Astrocyte of the cerebellum (primary cell): ENCODE measurements at regions not wholly inside any gene's neighbourhood (a gene's known extent, or its start where the extent isn't known, plus 50 kb on each side); places are given as distances from the start of the nearest gene placed in this dataset.

Experiments
- DNase-seq: peaks from one replicate; pipeline ENCODE4 v3.0.0-alpha.2; 2011; ENCODE audit warnings: low read depth
- H3K4me3 ChIP-seq: 2 replicates; pipeline ENCODE4 v1.5.1; 2011; ENCODE audit warnings: mild to moderate bottlenecking, low read depth, low read length, moderate library complexity
- CTCF ChIP-seq: IDR thresholded peaks from 2 replicates; pipeline ENCODE4 v1.5.1; 2012; ENCODE audit warnings: low read length, low read depth, moderate library complexity, mild to moderate bottlenecking; ENCODE audit errors: missing control alignments
- in situ Hi-C: cut with HindIII; loops from 2 replicates; pipeline ENCODE4 v1.10.0; 2017; ENCODE audit warnings: low sequenced_read_pairs

GRCh38 chr7:53940483-53940882 lies 601.7 kb upstream of the VSTM2A start:
- H3K4me3 ChIP-seq: no peak overlapping the region
- TF ChIP-seq CTCF: no peak
- in situ Hi-C loops: no loop called here
- no peak for DNase-seq

- no peak for DNase-seq
- in situ Hi-C loops: no loop called here
- no peak for TF ChIP-seq CTCF
- H3K4me3 ChIP-seq: no peak overlapping the region
These were observed 594.4 kb upstream of the VSTM2A start for GRCh38 chr7:53947732-53948131.

GRCh38 chr7:53965716-53966115 lies 576.5 kb upstream of the VSTM2A start:
- no peak for DNase-seq
- in situ Hi-C loops: no loop called here
- no peak for TF ChIP-seq CTCF
- no peak overlapping the region for H3K4me3 ChIP-seq

DNA sequence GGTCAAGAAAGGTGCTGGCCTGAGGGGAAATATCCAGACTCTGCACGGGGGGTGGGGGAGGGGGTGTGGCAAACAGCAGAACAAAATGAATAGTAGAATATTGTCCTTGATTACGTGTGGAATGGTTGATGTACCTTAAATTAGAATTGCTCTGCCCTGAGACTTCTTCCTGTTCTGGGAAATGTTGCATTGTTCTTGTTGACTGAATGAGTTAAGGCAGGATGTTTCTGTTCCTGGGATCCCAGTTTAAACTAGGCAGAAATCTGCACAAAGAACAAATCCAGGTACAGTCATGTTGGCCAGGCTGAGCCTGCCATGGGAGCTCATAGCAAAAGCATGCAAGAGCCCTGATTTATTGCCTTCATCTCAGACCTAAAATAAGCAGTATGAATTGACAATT lies 558.7 kb upstream of the VSTM2A start:
- DNase-seq: no peak
- no peak overlapping the region for H3K4me3 ChIP-seq
- in situ Hi-C loops: no loop called here
- TF ChIP-seq CTCF: no peak

GRCh38 chr7:53984776-53985175 lies 557.4 kb upstream of the VSTM2A start:
- no peak for DNase-seq
- no peak for TF ChIP-seq CTCF
- no peak overlapping the region for H3K4me3 ChIP-seq
- in situ Hi-C loops: no loop called here

GRCh38 chr7:53988376-53988775 lies 553.8 kb upstream of the VSTM2A start:
- in situ Hi-C loops: no loop called here
- H3K4me3 ChIP-seq: no peak overlapping the region
- DNase-seq: no peak
- no peak for TF ChIP-seq CTCF

DNA sequence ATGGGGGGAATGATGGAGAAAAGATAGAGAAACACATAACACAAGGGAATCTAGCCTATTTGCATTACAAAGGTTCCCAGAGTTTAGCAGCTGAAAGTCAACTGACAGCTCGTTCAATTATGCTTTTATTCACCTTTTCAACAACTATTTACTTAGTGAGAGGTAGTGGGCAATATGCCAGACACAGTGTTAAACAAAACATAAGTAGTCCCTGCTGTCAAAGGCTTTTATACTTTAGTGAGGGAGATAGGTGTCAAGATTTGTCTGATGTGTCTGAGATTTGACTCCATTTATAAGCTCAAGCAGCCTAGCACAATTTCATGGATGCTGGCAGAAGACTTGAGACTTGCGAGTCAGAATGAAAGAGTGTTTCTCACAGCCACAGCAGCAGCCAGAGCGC lies 549.0 kb upstream of the VSTM2A start:
- no peak overlapping the region for H3K4me3 ChIP-seq
- no peak for DNase-seq
- no peak for TF ChIP-seq CTCF
- in situ Hi-C loops: no loop called here
